Smooth muscle cell (in vitro differentiated cells): ENCODE measurements at regions not wholly inside any gene's neighbourhood (a gene's known extent, or its start where the extent isn't known, plus 50 kb on each side); places are given as distances from the start of the nearest gene placed in this dataset.

Experiments
- DNase-seq: peaks from one replicate; lab custom pipeline; 2025; ENCODE audit not compliant: unreplicated experiment; lab: John Stamatoyannopoulos, UW
- H2AFZ ChIP-seq: fragments of 200-600 bp; sonication (generic); 2 replicates; pipeline ENCODE4 v1.6.0; 2016; ENCODE audit warnings: antibody characterized with exemption, low read depth, mild to moderate bottlenecking
- H3F3A ChIP-seq: fragments of 200-600 bp; sonication (generic); 2 replicates; pipeline ENCODE4 v1.6.0; 2017; ENCODE audit warnings: antibody characterized with exemption, low read depth
- H3K27ac ChIP-seq: fragments of 200-600 bp; sonication (generic); 2 replicates; pipeline ENCODE4 v1.5.1; 2016; ENCODE audit warnings: low read depth, mild to moderate bottlenecking
- H3K27me3 ChIP-seq: fragments of 200-600 bp; sonication (generic); 2 replicates; pipeline ENCODE4 v1.6.1; 2016; ENCODE audit warnings: low read depth, mild to moderate bottlenecking
- H3K36me3 ChIP-seq: fragments of 200-600 bp; sonication (generic); 2 replicates; pipeline ENCODE4 v1.5.1; 2016; ENCODE audit warnings: low read depth
- H3K4me1 ChIP-seq: fragments of 200-600 bp; sonication (generic); 2 replicates; pipeline ENCODE4 v1.5.1; 2016; ENCODE audit warnings: low read depth
- H3K4me2 ChIP-seq: fragments of 200-600 bp; sonication (generic); 2 replicates; pipeline ENCODE4 v1.6.0; 2016; ENCODE audit warnings: mild to moderate bottlenecking
- H3K4me3 ChIP-seq: fragments of 200-600 bp; sonication (generic); 2 replicates; pipeline ENCODE4 v1.5.1; 2016; ENCODE audit warnings: mild to moderate bottlenecking
- H3K79me2 ChIP-seq: fragments of 200-600 bp; sonication (generic); 2 replicates; pipeline ENCODE4 v1.6.0; 2016; ENCODE audit warnings: low read depth, mild to moderate bottlenecking
- H3K9ac ChIP-seq: fragments of 200-600 bp; sonication (generic); 2 replicates; pipeline ENCODE4 v1.6.0; 2016; ENCODE audit warnings: low read depth
- H3K9me3 ChIP-seq: fragments of 200-600 bp; sonication (generic); replicated peaks from 2 replicates; pipeline ENCODE4 v1.5.1; 2016; ENCODE audit warnings: low read depth
- H4K20me1 ChIP-seq: fragments of 200-600 bp; sonication (generic); 2 replicates; pipeline ENCODE4 v1.6.0; 2016; ENCODE audit warnings: low read depth
- WGBS: methylation state at CpG from one replicate; pipeline ENCODE4 v1.1.7; 2016; ENCODE audit warnings: low lambda C conversion rate; 5-methylcytosine and 5-hydroxymethylcytosine counted together
- TF ChIP-seq, protein P1 (sequence below): fragments of 200-600 bp; sonication (generic); IDR thresholded peaks from 2 replicates; pipeline ENCODE4 v1.5.1; 2017; ENCODE audit warnings: borderline replicate concordance, mild to moderate bottlenecking, antibody characterized with exemption; ENCODE audit not compliant: insufficient read depth, poor library complexity, severe bottlenecking

DNA sequence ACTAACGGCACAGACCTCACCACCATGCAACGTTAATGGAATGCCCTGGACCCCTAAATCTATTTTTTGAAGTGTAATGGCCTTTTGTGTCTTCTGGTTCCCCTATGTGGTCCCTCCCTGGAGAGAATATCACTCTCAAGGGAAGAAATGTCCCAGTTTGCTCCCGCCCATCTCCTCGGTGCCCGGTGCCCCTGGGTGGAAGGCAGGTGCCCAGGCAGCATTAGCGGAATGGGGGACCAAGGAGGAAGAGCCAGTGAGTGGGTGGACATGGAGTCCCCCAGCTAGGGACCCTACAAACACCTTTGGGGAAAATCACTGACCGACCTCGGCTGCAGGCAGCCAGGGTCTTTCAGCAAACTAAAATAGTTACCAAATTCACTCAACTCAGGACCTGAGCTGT lies 212.1 kb upstream of the RTL1 start:
- Histone ChIP-seq H3K9me3 (no peaks in the 10 kb centered on the region), H3K9ac (no peak overlapping the region), H3F3A (no peaks in the 10 kb centered on the region), H3K27me3 (no peaks in the 10 kb centered on the region), H3K4me3 (no peak overlapping the region), H3K4me1 (peaks cover 8% of the 10 kb centered on the region), H3K79me2 (no peaks in the 10 kb centered on the region), H2AFZ (no peak overlapping the region), H4K20me1 (no peaks in the 10 kb centered on the region), H3K27ac (no peak overlapping the region), H3K36me3 (no peaks in the 10 kb centered on the region), H3K4me2 (no peak overlapping the region)
- DNase-seq = no peak
- WGBS = 95% methylated on average over 8 of the region's 8 CpGs
- TF ChIP-seq, protein P1, sequence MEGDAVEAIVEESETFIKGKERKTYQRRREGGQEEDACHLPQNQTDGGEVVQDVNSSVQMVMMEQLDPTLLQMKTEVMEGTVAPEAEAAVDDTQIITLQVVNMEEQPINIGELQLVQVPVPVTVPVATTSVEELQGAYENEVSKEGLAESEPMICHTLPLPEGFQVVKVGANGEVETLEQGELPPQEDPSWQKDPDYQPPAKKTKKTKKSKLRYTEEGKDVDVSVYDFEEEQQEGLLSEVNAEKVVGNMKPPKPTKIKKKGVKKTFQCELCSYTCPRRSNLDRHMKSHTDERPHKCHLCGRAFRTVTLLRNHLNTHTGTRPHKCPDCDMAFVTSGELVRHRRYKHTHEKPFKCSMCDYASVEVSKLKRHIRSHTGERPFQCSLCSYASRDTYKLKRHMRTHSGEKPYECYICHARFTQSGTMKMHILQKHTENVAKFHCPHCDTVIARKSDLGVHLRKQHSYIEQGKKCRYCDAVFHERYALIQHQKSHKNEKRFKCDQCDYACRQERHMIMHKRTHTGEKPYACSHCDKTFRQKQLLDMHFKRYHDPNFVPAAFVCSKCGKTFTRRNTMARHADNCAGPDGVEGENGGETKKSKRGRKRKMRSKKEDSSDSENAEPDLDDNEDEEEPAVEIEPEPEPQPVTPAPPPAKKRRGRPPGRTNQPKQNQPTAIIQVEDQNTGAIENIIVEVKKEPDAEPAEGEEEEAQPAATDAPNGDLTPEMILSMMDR = no peak

DNA sequence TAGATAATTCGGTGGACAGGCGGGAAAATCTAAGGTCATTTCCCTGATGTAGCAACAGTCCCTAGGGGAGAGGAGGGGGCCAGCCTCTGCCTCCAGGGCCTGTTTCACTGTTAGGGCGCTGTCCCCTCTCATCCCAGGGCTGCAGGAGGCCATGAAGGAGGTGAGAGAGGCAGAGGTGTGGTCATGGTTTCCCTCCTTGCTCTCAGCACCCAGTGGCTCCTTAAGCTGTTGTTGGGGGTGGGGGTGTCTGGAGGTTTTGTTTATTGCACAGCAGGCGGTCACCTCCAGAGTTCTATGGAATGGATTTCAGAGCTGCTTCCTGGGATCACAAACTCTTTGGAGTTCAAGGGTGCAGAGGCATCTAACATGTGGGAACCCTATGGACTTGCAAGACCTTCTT lies 212.5 kb upstream of the RTL1 start:
- Histone ChIP-seq H3K27me3 (no peaks in the 10 kb centered on the region), H3K36me3 (no peaks in the 10 kb centered on the region), H3F3A (no peaks in the 10 kb centered on the region), H4K20me1 (no peaks in the 10 kb centered on the region), H3K9me3 (no peaks in the 10 kb centered on the region), H3K4me2 (no peak overlapping the region), H3K4me3 (no peak overlapping the region), H3K27ac (no peak overlapping the region), H3K9ac (no peak overlapping the region), H2AFZ (no peak overlapping the region), H3K4me1 (peaks cover 8% of the 10 kb centered on the region), H3K79me2 (no peaks in the 10 kb centered on the region)
- no peak for DNase-seq
- TF ChIP-seq, protein P1 = no peak
- 82% methylated on average over 4 of the region's 4 CpGs for WGBS

DNA sequence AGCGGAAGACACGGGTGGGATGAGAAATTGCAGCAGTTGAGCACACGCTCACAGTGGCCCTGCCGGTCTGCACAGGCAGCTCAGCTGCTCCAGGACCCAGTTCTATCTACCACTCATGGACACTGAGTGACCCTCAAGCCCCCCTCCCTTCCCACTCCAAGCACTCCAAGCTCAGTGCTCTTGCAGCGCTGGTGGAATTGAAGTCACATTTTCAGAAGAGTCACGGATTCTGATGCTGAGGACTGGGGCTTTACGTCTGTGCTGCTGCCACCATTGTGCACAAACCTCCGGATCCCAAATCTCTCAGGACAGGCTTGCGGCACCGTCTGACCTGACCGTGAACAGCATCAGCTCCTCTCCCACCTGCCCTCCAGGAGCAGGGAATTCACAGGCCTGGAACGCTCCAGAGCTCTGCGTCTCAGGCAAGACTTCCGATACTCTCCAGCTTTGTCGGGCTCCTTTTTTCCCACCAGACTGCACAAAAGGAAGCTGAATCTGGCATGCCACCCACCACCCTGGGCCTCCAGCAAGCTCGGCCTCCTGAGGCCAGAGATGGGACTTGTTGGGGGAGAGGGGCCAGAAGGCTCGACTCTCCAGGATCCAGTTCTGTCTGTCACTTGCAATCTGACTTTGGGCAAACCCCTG lies 213.1 kb upstream of the RTL1 start:
- 83% methylated on average over 17 of the region's 17 CpGs for WGBS
- H3K9me3 ChIP-seq = no peaks in the 10 kb centered on the region

More for the DNA sequence above, 213.1 kb upstream of the RTL1 start:
- Histone ChIP-seq H4K20me1 (no peaks in the 10 kb centered on the region), H3K36me3 (no peaks in the 10 kb centered on the region), H3F3A (no peaks in the 10 kb centered on the region), H3K79me2 (no peaks in the 10 kb centered on the region), H3K27me3 (no peaks in the 10 kb centered on the region), H3K4me2 (no peak overlapping the region), H3K9ac (no peak overlapping the region), H3K4me3 (no peak overlapping the region), H3K27ac (no peak overlapping the region), H2AFZ (no peak overlapping the region), H3K4me1 (peaks cover 8% of the 10 kb centered on the region)
- TF ChIP-seq, protein P1 = no peak
- no peak for DNase-seq
